A549 (cell line): ENCODE measurements at regions not wholly inside any gene's neighbourhood (a gene's known extent, or its start where the extent isn't known, plus 50 kb on each side); places are given as distances from the start of the nearest gene placed in this dataset.

Source experiments
- ATAC-seq, 2 experiments: fragments of 200-7000 bp in 1 of 2; fragments of >200 bp in 1 of 2; cut with Nextera tagmentation in 1 of 2; cut with Tn5 transposase in 1 of 2; 3 replicates each; pipeline versions ENCODE4 v1.8.0 to v1.9.1; 2018 to 2020; ENCODE audit warnings: mild to moderate bottlenecking in 1 of 2, moderate library complexity in 1 of 2
- CTCF ChIA-PET: fragments of 300-600 bp; sonication (Branson Sonifier 250); formaldehyde crosslinking; extraction: SDS; loops from one replicate; lab custom pipeline; 2021; ENCODE audit warnings: antibody characterized with exemption, inconsistent platforms; lab: Yijun Ruan, JAX
- POLR2A ChIA-PET: fragments of 350-600 bp; formaldehyde crosslinking; extraction: SDS; loops from one replicate; lab custom pipeline; 2021; ENCODE audit warnings: antibody characterized with exemption, inconsistent platforms; lab: Yijun Ruan, JAX
- DNase-seq, 2 experiments: peaks; one replicate each; pipeline versions ENCODE4 v3.0.0 to v3.0.0-alpha.2; 2011 to 2016; ENCODE audit warnings: low read depth in 1 of 2, low spot score in 1 of 2
- FAIRE-seq: peaks from 2 replicates; lab custom pipeline; 2011; peaks lifted over from hg19 to GRCh38; lab: Jason Lieb, UNC
- H3K27ac ChIP-seq, 2 experiments: fragments of >200 bp; sonication (Bioruptor Twin); formaldehyde crosslinking; 3 replicates each; pipeline ENCODE4 v1.5.1; 2016 to 2017
- H3K4me1 ChIP-seq: fragments of >200 bp; sonication (Bioruptor Twin); formaldehyde crosslinking; 3 replicates; pipeline ENCODE4 v1.6.1; 2016
- H3K4me2 ChIP-seq: fragments of >200 bp; sonication (Bioruptor Twin); formaldehyde crosslinking; 3 replicates; pipeline ENCODE4 v1.6.1; 2016
- H3K4me3 ChIP-seq: fragments of >200 bp; sonication (Bioruptor Twin); formaldehyde crosslinking; 3 replicates; pipeline ENCODE4 v1.5.1; 2016
- H3K9me3 ChIP-seq: fragments of >200 bp; sonication (Bioruptor Twin); formaldehyde crosslinking; 3 replicates; pipeline ENCODE4 v1.6.1; 2016
- CBX2 ChIP-seq: fragments of 200-600 bp; sonication (generic); IDR thresholded peaks from 2 replicates; pipeline ENCODE4 v1.6.1; 2016; ENCODE audit warnings: low read depth, mild to moderate bottlenecking, borderline replicate concordance
- CHD4 ChIP-seq: fragments of 200-600 bp; sonication (generic); IDR thresholded peaks from 2 replicates; pipeline ENCODE4 v1.6.1; 2016; ENCODE audit warnings: antibody characterized with exemption, mild to moderate bottlenecking, borderline replicate concordance
- EHMT2 ChIP-seq: fragments of 200-600 bp; sonication (generic); IDR thresholded peaks from 2 replicates; pipeline ENCODE4 v1.6.1; 2016; ENCODE audit warnings: antibody characterized with exemption, low read depth, mild to moderate bottlenecking, moderate library complexity
- FOSB ChIP-seq: fragments of 250-450 bp; sonication (Bioruptor Pico); IDR thresholded peaks from 2 replicates; pipeline ENCODE4 v1.5.0; 2020; ENCODE audit warnings: mild to moderate bottlenecking, moderate library complexity
- FOXS1 ChIP-seq: fragments of 250-450 bp; sonication (Bioruptor Pico); IDR thresholded peaks from 2 replicates; pipeline ENCODE4 v1.5.0; 2020; ENCODE audit warnings: mild to moderate bottlenecking, moderate library complexity
- HDAC2 ChIP-seq: fragments of 200-600 bp; sonication (generic); IDR thresholded peaks from 2 replicates; pipeline ENCODE4 v1.6.1; 2016
- HOXA7 ChIP-seq: fragments of 250-450 bp; sonication (Bioruptor Pico); IDR thresholded peaks from 2 replicates; pipeline ENCODE4 v1.5.0; 2020; ENCODE audit warnings: mild to moderate bottlenecking, moderate library complexity
- HOXB5 ChIP-seq: fragments of 250-450 bp; sonication (Bioruptor Pico); IDR thresholded peaks from 2 replicates; pipeline ENCODE4 v1.5.0; 2020; ENCODE audit warnings: mild to moderate bottlenecking, moderate library complexity
- KDM1A ChIP-seq: fragments of 200-600 bp; sonication (generic); IDR thresholded peaks from 2 replicates; pipeline ENCODE4 v1.6.1; 2016; ENCODE audit warnings: low read depth, mild to moderate bottlenecking
- KDM5A ChIP-seq: fragments of 200-600 bp; sonication (generic); IDR thresholded peaks from 2 replicates; pipeline ENCODE4 v1.6.1; 2016; ENCODE audit warnings: antibody characterized with exemption, mild to moderate bottlenecking
- MAFK ChIP-seq: fragments of 450-650 bp; IDR thresholded peaks from 2 replicates; pipeline ENCODE4 v1.6.1; 2014; ENCODE audit not compliant: partially characterized antibody
- POLR2A ChIP-seq: IDR thresholded peaks from 2 replicates; pipeline ENCODE4 v1.6.1; 2012; ENCODE audit warnings: mild to moderate bottlenecking, low read length
- RAD21 ChIP-seq, 2 experiments: fragments of >200 bp in 1 of 2; sonication (Bioruptor Twin) in 1 of 2; formaldehyde crosslinking in 1 of 2; IDR thresholded peaks in 1 of 2; conservative IDR thresholded peaks in 1 of 2; 2 replicates in 1 of 2; 3 replicates in 1 of 2; pipeline ENCODE4 v1.6.1; 2012 to 2018; ENCODE audit warnings: inconsistent platforms in 1 of 2
- RARB ChIP-seq: fragments of 250-450 bp; sonication (Bioruptor Pico); IDR thresholded peaks from 2 replicates; pipeline ENCODE4 v1.8.0; 2021; ENCODE audit warnings: mild to moderate bottlenecking, moderate library complexity
- SREBF2 ChIP-seq: fragments of 450-650 bp; IDR thresholded peaks from 2 replicates; pipeline ENCODE4 v1.6.1; 2014; ENCODE audit warnings: mild to moderate bottlenecking, moderate library complexity
- TFCP2L1 ChIP-seq: fragments of 250-450 bp; sonication (Bioruptor Pico); IDR thresholded peaks from 2 replicates; pipeline ENCODE4 v1.5.0; 2021; ENCODE audit warnings: mild to moderate bottlenecking
- TP53 ChIP-seq: fragments of 250-450 bp; sonication (Bioruptor Pico); IDR thresholded peaks from 2 replicates; pipeline ENCODE4 v1.5.0; 2021; ENCODE audit warnings: mild to moderate bottlenecking, moderate library complexity
- ZC3H11A ChIP-seq: fragments of 450-650 bp; IDR thresholded peaks from 2 replicates; pipeline ENCODE4 v1.6.1; 2014; ENCODE audit warnings: antibody characterized with exemption, mild to moderate bottlenecking
- ZNF302 ChIP-seq: fragments of 250-450 bp; sonication (Bioruptor Pico); IDR thresholded peaks from 2 replicates; pipeline ENCODE4 v1.9.0; 2021; ENCODE audit warnings: inconsistent platforms, mild to moderate bottlenecking, moderate library complexity
- WGBS: methylation state at CpG from one replicate; pipeline ENCODE4 v1.1.6; 2017; ENCODE audit errors: missing lambda C conversion rate; 5-methylcytosine and 5-hydroxymethylcytosine counted together
- TF ChIP-seq, protein P1 (sequence below): IDR thresholded peaks from 2 replicates; pipeline ENCODE4 v1.6.1; 2012
- TF ChIP-seq, protein P2 (sequence below): fragments of 450-650 bp; IDR thresholded peaks from 2 replicates; pipeline ENCODE4 v1.6.1; 2014; ENCODE audit warnings: antibody characterized with exemption
- TF ChIP-seq, protein P3 (sequence below): IDR thresholded peaks from 2 replicates; pipeline ENCODE4 v1.6.1; 2012; ENCODE audit warnings: low read depth, borderline replicate concordance
- TF ChIP-seq, protein P4 (sequence below): fragments of 200-600 bp; sonication (generic); IDR thresholded peaks from 2 replicates; pipeline ENCODE4 v1.6.1; 2016; ENCODE audit warnings: antibody characterized with exemption, mild to moderate bottlenecking, moderate library complexity

DNA sequence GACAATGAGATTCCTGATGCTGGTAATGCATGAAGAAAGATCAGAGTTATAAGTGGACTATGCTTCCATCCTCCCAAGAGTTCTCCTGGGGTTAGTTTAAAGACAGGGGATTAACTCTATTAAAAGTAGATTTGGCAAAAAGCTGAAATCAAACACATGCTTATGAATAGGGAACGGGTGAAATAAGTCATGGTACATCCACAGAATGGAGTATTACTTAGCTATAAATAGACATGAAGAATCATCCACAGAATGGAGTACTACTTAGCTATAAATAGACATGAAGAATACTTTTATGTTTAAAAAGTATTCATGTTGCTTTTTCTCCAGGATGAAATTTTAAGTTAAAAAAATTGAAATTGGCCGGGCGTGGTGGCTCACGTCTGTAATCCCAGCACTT, 596.4 kb upstream of the B3GAT1 start:
- Histone ChIP-seq H3K4me3 (no peak overlapping the region), H3K4me1 (no peaks in the 10 kb centered on the region)
- 5% methylated on average over 4 of the region's 4 CpGs for WGBS
- DNase-seq = no peak
- POLR2A ChIA-PET = no interaction called here
- TF ChIP-seq HOXB5 (CRISPR knock-in tag) (no peak), FOSB (CRISPR knock-in tag) (no peak), MAFK (no peak), CBX2 (no peak), SREBF2 (no peak), HOXA7 (no peak), TFCP2L1 (CRISPR knock-in tag) (no peak), KDM5A (no peak), EHMT2 (no peak)
- TF ChIP-seq, protein P1, sequence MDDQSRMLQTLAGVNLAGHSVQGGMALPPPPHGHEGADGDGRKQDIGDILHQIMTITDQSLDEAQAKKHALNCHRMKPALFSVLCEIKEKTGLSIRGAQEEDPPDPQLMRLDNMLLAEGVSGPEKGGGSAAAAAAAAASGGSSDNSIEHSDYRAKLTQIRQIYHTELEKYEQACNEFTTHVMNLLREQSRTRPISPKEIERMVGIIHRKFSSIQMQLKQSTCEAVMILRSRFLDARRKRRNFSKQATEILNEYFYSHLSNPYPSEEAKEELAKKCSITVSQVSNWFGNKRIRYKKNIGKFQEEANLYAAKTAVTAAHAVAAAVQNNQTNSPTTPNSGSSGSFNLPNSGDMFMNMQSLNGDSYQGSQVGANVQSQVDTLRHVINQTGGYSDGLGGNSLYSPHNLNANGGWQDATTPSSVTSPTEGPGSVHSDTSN = no peak
- TF ChIP-seq, protein P2, sequence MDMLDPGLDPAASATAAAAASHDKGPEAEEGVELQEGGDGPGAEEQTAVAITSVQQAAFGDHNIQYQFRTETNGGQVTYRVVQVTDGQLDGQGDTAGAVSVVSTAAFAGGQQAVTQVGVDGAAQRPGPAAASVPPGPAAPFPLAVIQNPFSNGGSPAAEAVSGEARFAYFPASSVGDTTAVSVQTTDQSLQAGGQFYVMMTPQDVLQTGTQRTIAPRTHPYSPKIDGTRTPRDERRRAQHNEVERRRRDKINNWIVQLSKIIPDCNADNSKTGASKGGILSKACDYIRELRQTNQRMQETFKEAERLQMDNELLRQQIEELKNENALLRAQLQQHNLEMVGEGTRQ = no peak
- TF ChIP-seq, protein P3, sequence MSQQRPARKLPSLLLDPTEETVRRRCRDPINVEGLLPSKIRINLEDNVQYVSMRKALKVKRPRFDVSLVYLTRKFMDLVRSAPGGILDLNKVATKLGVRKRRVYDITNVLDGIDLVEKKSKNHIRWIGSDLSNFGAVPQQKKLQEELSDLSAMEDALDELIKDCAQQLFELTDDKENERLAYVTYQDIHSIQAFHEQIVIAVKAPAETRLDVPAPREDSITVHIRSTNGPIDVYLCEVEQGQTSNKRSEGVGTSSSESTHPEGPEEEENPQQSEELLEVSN = no peak
- TF ChIP-seq, all 56 proteins: peak for 0
- H3K4me2 ChIP-seq = no peak overlapping the region
- FAIRE-seq (no peak), ATAC-seq (no peak)
- no peak overlapping the region for H3K27ac ChIP-seq
- CTCF ChIA-PET = no interaction called here
- no peaks in the 10 kb centered on the region for H3K9me3 ChIP-seq

DNA sequence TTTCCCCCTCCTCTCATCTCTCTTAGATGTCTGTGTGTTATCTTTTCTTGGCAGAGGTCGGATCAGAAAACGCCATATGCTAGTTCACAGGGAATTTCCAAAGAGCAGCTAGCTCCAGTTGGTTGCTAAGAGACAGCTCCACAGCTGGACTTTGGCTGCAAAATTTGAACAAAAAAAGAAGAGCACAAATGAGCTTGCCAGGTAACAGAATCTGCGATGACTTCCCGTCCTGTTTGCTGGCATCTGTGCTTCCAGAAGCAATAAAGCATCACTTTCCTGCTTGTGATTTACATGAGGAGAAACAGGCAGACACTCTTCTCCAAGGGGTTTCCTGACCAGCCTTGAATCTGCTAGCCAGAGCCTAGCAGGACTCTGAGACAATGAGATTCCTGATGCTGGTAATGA, 596.0 kb upstream of the B3GAT1 start:
- CTCF ChIA-PET = no interaction called here
- POLR2A ChIA-PET = no interaction called here
- Histone ChIP-seq H3K4me3 (no peak overlapping the region), H3K4me1 (no peaks in the 10 kb centered on the region), H3K4me2 (no peak overlapping the region), H3K27ac (no peak overlapping the region)
- WGBS = 0% methylated on average over 4 of the region's 4 CpGs
- no peak for FAIRE-seq
- no peak for TF ChIP-seq RAD21 (conservative IDR thresholded peaks at IDR 0.05 in 1 of 2, IDR thresholded peaks at IDR 0.05 in 1 of 2)
- TF ChIP-seq, all 56 proteins: peak for 0
- DNase-seq = no peak
- no peak for ATAC-seq
- no peaks in the 10 kb centered on the region for H3K9me3 ChIP-seq

DNA sequence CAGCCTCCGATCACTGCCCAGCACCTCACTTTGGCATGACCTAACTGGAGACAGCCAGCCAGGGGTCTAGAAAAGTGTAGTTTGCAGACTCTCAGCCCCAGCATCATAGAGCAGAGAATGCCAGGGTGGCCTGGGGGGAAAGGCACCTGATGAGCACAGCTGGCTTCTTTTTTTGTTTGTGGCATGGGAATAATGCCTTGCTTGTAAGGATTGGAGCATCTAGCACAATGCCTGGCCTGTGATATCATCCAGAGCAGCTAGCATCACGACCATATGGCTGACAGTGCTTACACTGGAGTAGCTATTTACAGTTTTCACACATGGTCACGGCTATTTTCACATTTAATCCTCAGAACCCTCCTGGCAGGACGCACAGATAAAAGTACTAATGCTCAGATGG, 594.8 kb upstream of the B3GAT1 start:
- DNase-seq (no peak), ATAC-seq (no peak), FAIRE-seq (no peak)
- Histone ChIP-seq H3K4me2 (no peak overlapping the region), H3K4me1 (no peaks in the 10 kb centered on the region), H3K4me3 (no peak overlapping the region), H3K9me3 (no peaks in the 10 kb centered on the region), H3K27ac (no peak overlapping the region)
- POLR2A ChIA-PET = no interaction called here
- CTCF ChIA-PET = no interaction called here
- TF ChIP-seq MAFK = no peak
- no peak for TF ChIP-seq FOSB (CRISPR knock-in tag)
- TF ChIP-seq RAD21 (conservative IDR thresholded peaks at IDR 0.05 in 1 of 2, IDR thresholded peaks at IDR 0.05 in 1 of 2) = no peak
- no peak for TF ChIP-seq CHD4
- TF ChIP-seq SREBF2 = no peak
- no peak for TF ChIP-seq KDM1A
- no peak for TF ChIP-seq HOXA7
- TF ChIP-seq ZC3H11A = no peak
- no peak for TF ChIP-seq HDAC2
- no peak for TF ChIP-seq ZNF302 (CRISPR knock-in tag)
- no peak for TF ChIP-seq TFCP2L1 (CRISPR knock-in tag)
- no peak for TF ChIP-seq RARB (CRISPR knock-in tag)
- TF ChIP-seq CBX2 = no peak
- TF ChIP-seq, protein P4, sequence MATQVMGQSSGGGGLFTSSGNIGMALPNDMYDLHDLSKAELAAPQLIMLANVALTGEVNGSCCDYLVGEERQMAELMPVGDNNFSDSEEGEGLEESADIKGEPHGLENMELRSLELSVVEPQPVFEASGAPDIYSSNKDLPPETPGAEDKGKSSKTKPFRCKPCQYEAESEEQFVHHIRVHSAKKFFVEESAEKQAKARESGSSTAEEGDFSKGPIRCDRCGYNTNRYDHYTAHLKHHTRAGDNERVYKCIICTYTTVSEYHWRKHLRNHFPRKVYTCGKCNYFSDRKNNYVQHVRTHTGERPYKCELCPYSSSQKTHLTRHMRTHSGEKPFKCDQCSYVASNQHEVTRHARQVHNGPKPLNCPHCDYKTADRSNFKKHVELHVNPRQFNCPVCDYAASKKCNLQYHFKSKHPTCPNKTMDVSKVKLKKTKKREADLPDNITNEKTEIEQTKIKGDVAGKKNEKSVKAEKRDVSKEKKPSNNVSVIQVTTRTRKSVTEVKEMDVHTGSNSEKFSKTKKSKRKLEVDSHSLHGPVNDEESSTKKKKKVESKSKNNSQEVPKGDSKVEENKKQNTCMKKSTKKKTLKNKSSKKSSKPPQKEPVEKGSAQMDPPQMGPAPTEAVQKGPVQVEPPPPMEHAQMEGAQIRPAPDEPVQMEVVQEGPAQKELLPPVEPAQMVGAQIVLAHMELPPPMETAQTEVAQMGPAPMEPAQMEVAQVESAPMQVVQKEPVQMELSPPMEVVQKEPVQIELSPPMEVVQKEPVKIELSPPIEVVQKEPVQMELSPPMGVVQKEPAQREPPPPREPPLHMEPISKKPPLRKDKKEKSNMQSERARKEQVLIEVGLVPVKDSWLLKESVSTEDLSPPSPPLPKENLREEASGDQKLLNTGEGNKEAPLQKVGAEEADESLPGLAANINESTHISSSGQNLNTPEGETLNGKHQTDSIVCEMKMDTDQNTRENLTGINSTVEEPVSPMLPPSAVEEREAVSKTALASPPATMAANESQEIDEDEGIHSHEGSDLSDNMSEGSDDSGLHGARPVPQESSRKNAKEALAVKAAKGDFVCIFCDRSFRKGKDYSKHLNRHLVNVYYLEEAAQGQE = no peak
- TF ChIP-seq POLR2A = no peak
- TF ChIP-seq KDM5A = no peak
- TF ChIP-seq, protein P3 = no peak
- no peak for TF ChIP-seq FOXS1 (CRISPR knock-in tag)
- TF ChIP-seq TP53 (CRISPR knock-in tag) = no peak
- 18% methylated on average over 4 of the region's 4 CpGs for WGBS
